Esophagus squamous epithelium (tissue), 5 donors: ENCODE measurements at regions not wholly inside any gene's neighbourhood (a gene's known extent, or its start where the extent isn't known, plus 50 kb on each side); places are given as distances from the start of the nearest gene placed in this dataset.
A peak's percentile ranks its signal among the peaks of the same experiment; 100 is the strongest.

Experiments used
- DNase-seq: peaks from one replicate; lab custom pipeline; 2025; lab: John Stamatoyannopoulos, UW
- H3K27ac ChIP-seq, 4 donors: fragments of 200-600 bp; sonication (generic); one replicate each; pipeline ENCODE4 v1.5.1; 2016 to 2019; ENCODE audit warnings: mild to moderate bottlenecking in 1 of 4
- H3K27me3 ChIP-seq, 4 donors: fragments of 200-600 bp; sonication (generic); 1 replicate in 3 of 4; 2 replicates in 1 of 4; pipeline versions ENCODE4 v1.5.1 to v1.6.0; 2017 to 2021; ENCODE audit warnings: antibody characterized with exemption in 1 of 4
- H3K36me3 ChIP-seq, 3 donors: fragments of 200-600 bp; sonication (generic); one replicate each; pipeline ENCODE4 v1.5.1; 2016 to 2019
- H3K4me1 ChIP-seq, 3 donors: fragments of 200-600 bp; sonication (generic); one replicate each; pipeline ENCODE4 v1.5.1; 2017 to 2019
- H3K4me3 ChIP-seq, 4 donors: fragments of 200-600 bp; sonication (generic); 1 replicate in 3 of 4; 2 replicates in 1 of 4; pipeline ENCODE4 v1.5.1; 2016 to 2019; ENCODE audit warnings: mild to moderate bottlenecking in 2 of 4, moderate library complexity in 1 of 4
- H3K9me3 ChIP-seq, 3 donors: fragments of 200-600 bp; sonication (generic); one replicate each; pipeline ENCODE4 v1.5.1; 2016 to 2019
- CTCF ChIP-seq, 6 experiments: fragments of 450-650 bp in 4 of 6; fragments of 200-600 bp in 2 of 6; sonication (generic) in 2 of 6; IDR thresholded peaks; one replicate each; pipeline ENCODE4 v1.5.1; 2016 to 2019; ENCODE audit warnings: antibody characterized with exemption in 6 of 6, mild to moderate bottlenecking in 4 of 6, moderate library complexity in 4 of 6
- POLR2A ChIP-seq, 4 donors: fragments of 450-650 bp; IDR thresholded peaks; one replicate each; pipeline ENCODE4 v1.6.1; 2017; ENCODE audit warnings: antibody characterized with exemption in 4 of 4, mild to moderate bottlenecking in 4 of 4, moderate library complexity in 3 of 4
- WGBS, 2 donors: methylation state at CpG; one replicate each; pipeline ENCODE4 v1.1.5; 2018; 5-methylcytosine and 5-hydroxymethylcytosine counted together
- intact Hi-C: fragments of 100-400 bp; cut with DNase I; formaldehyde crosslinking; loops from one replicate; pipeline ENCODE4 v1.15.0; 2022
- donor health status: DM: yes; HTN: yes; CAD: no.

GRCh38 chr10:61285749-61286148 lies 167.4 kb downstream of the TMEM26 start:
- Histone ChIP-seq H3K27me3 (no peaks in the 10 kb centered on the region), H3K9me3 (no peaks in the 10 kb centered on the region), H3K36me3 (no peaks in the 10 kb centered on the region), H3K27ac (no peak overlapping the region), H3K4me3 (no peak overlapping the region), H3K4me1 (peaks cover 0 to 24% (median 7%) of the 10 kb centered on the region in 3 donors)
- no peak for TF ChIP-seq CTCF (IDR thresholded peaks at IDR 0.05)
- TF ChIP-seq POLR2A (IDR thresholded peaks at IDR 0.05) = no peak
- intact Hi-C loops = no loop called here
- WGBS, 2 donors = 59 to 83% methylated on average over 3 to 6 of the region's 6 CpGs
- DNase-seq = no peak

GRCh38 chr10:61284222-61284890 lies 168.8 kb downstream of the TMEM26 start:
- H3K27me3 ChIP-seq = no peaks in the 10 kb centered on the region
- no peak for DNase-seq
- peak overlapping the region in 2 of 4 donors; percentile 1 to 7 for H3K27ac ChIP-seq
- H3K9me3 ChIP-seq = no peaks in the 10 kb centered on the region
- H3K4me1 ChIP-seq = peaks cover 0 to 28% (median 7%) of the 10 kb centered on the region in 3 donors
- WGBS, 2 donors = 16 to 20% methylated on average over 5 of the region's 5 CpGs
- intact Hi-C loops = no loop called here
- H3K36me3 ChIP-seq = no peaks in the 10 kb centered on the region
- TF ChIP-seq POLR2A (IDR thresholded peaks at IDR 0.05) (no peak), CTCF (IDR thresholded peaks at IDR 0.05) (peak; percentile 56 to 77 (median 66))
- no peak overlapping the region for H3K4me3 ChIP-seq

- H3K36me3 ChIP-seq = no peaks in the 10 kb centered on the region
- intact Hi-C loops = no loop called here
- 52 to 57% methylated on average over 3 of the region's 3 CpGs for WGBS, 2 donors
- no peak for DNase-seq
- H3K27me3 ChIP-seq = no peaks in the 10 kb centered on the region
- H3K9me3 ChIP-seq = no peaks in the 10 kb centered on the region
- peaks cover 0 to 28% (median 7%) of the 10 kb centered on the region in 3 donors for H3K4me1 ChIP-seq
- H3K27ac ChIP-seq = peak overlapping the region in 2 of 4 donors; percentile 1 to 7
- H3K4me3 ChIP-seq = no peak overlapping the region
- no peak for TF ChIP-seq CTCF (IDR thresholded peaks at IDR 0.05)
- TF ChIP-seq POLR2A (IDR thresholded peaks at IDR 0.05) = no peak
Observed at GRCh38 chr10:61283481-61284221, 169.5 kb downstream of the TMEM26 start.

DNA sequence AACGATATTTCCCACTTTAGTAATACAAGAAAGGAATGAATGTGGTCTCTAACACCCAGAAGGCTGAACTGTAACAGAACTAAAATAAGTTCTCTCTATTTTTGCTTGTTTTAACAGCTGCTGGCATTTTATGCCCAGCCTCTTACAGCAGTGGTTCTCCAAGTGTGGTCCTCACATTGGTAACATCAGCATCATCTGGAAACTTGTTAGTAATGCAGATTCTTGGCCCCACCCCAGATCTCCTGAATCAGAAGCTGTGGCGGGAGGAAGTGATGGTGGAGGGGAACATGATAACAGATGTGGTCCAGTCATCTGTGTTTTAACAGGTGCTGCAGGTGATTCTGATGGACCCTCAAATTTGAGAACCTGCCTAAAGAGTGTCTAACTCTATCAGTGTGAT lies 170.1 kb downstream of the TMEM26 start:
- TF ChIP-seq POLR2A (IDR thresholded peaks at IDR 0.05) = no peak
- H3K4me1 ChIP-seq = peaks cover 0 to 28% (median 7%) of the 10 kb centered on the region in 3 donors
- H3K27me3 ChIP-seq = no peaks in the 10 kb centered on the region
- H3K4me3 ChIP-seq = no peak overlapping the region
- H3K36me3 ChIP-seq = no peaks in the 10 kb centered on the region
- WGBS, 2 donors = 70 to 91% methylated on average over 2 of the region's 2 CpGs
- no peak overlapping the region for H3K27ac ChIP-seq
- intact Hi-C loops = no loop called here
- no peak for DNase-seq
- H3K9me3 ChIP-seq = no peaks in the 10 kb centered on the region

DNA sequence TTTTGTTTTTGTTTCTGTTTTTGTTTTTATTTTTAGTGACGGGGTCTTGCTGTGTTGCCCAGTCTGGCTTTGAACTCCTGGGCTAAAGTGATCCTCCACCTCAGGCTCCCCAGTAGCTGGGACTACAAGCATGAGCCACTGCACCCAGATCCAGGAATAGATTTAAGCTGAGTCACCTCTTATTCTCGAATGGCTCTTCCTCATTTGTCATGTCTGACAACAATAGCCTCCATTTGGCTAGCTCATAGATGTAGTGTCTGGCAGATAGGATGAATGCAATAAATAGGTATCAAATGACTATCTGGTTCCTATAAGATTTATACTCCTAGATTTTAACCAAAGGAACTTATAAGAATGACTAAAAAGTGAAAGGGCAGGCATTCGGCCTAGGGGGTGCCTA lies 172.9 kb downstream of the TMEM26 start:
- DNase-seq = no peak
- TF ChIP-seq CTCF (IDR thresholded peaks at IDR 0.05) (no peak), POLR2A (IDR thresholded peaks at IDR 0.05) (no peak)
- Histone ChIP-seq H3K36me3 (no peaks in the 10 kb centered on the region), H3K9me3 (no peaks in the 10 kb centered on the region), H3K27me3 (no peaks in the 10 kb centered on the region), H3K4me1 (peaks cover 0 to 17% (median 7%) of the 10 kb centered on the region in 3 donors), H3K4me3 (no peak overlapping the region), H3K27ac (no peak overlapping the region)
- intact Hi-C loops = no loop called here
- WGBS, 2 donors = 48 to 53% methylated on average over 3 of the region's 3 CpGs
